ENCODE measurements at regions not wholly inside any gene's neighbourhood (a gene's known extent, or its start where the extent isn't known, plus 50 kb on each side); places are given as distances from the start of the nearest gene placed in this dataset.

- TF ChIP-seq, protein P1, sequence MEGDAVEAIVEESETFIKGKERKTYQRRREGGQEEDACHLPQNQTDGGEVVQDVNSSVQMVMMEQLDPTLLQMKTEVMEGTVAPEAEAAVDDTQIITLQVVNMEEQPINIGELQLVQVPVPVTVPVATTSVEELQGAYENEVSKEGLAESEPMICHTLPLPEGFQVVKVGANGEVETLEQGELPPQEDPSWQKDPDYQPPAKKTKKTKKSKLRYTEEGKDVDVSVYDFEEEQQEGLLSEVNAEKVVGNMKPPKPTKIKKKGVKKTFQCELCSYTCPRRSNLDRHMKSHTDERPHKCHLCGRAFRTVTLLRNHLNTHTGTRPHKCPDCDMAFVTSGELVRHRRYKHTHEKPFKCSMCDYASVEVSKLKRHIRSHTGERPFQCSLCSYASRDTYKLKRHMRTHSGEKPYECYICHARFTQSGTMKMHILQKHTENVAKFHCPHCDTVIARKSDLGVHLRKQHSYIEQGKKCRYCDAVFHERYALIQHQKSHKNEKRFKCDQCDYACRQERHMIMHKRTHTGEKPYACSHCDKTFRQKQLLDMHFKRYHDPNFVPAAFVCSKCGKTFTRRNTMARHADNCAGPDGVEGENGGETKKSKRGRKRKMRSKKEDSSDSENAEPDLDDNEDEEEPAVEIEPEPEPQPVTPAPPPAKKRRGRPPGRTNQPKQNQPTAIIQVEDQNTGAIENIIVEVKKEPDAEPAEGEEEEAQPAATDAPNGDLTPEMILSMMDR (conservative IDR thresholded peaks at IDR 0.05 in 1 of 2, IDR thresholded peaks at IDR 0.05 in 1 of 2; ENCODE audit: extremely low read depth in 1 of 2, insufficient read depth in 1 of 2, low read depth in 1 of 2, low read length in 2 of 2) = no peak
- no peak for TF ChIP-seq EZH2 (IDR thresholded peaks at IDR 0.05; ENCODE audit: borderline replicate concordance, low read length)
Observed at GRCh38 chr12:97375310-97375709, 87.3 kb upstream of the RMST start.
